GM03348 (cell line): ENCODE measurements at regions not wholly inside any gene's neighbourhood (a gene's known extent, or its start where the extent isn't known, plus 50 kb on each side); places are given as distances from the start of the nearest gene placed in this dataset.

Experiments used
- DNase-seq: peaks from one replicate; pipeline ENCODE4 v3.0.0; 2012; ENCODE audit warnings: low spot score

GRCh38 chr1:188423073-188423472 is 1594.3 kb downstream of the PLA2G4A start:
- no peak for DNase-seq

- no peak for DNase-seq
Observed at GRCh38 chr1:188424176-188424575, 1595.4 kb downstream of the PLA2G4A start.

- DNase-seq, result no peak
Observed at GRCh38 chr1:188425687-188426086, 1596.9 kb downstream of the PLA2G4A start.

- DNase-seq, result no peak
Observed at GRCh38 chr1:188426561-188426960, 1597.8 kb downstream of the PLA2G4A start.

GRCh38 chr1:188427642-188428041 is 1598.9 kb downstream of the PLA2G4A start:
- no peak for DNase-seq

- no peak for DNase-seq
Observed at GRCh38 chr1:188429386-188429785, 1600.6 kb downstream of the PLA2G4A start.

GRCh38 chr1:188432427-188432826 is 1603.7 kb downstream of the PLA2G4A start:
- no peak for DNase-seq

- DNase-seq, result no peak
Observed at GRCh38 chr1:188433425-188433824, 1604.7 kb downstream of the PLA2G4A start.

- no peak for DNase-seq
Observed at GRCh38 chr1:188444526-188444925, 1615.8 kb downstream of the PLA2G4A start.

GRCh38 chr1:188462837-188463236 is 1634.1 kb downstream of the PLA2G4A start:
- DNase-seq, result no peak

GRCh38 chr1:188463919-188464318 is 1635.2 kb downstream of the PLA2G4A start:
- DNase-seq, result no peak

- no peak for DNase-seq
Observed at GRCh38 chr1:188466539-188466938, 1637.8 kb downstream of the PLA2G4A start.

GRCh38 chr1:188476606-188477005 is 1647.9 kb downstream of the PLA2G4A start:
- DNase-seq, result no peak

- DNase-seq, result no peak
Observed at GRCh38 chr1:188489336-188490112, 1660.8 kb downstream of the PLA2G4A start.

GRCh38 chr1:188496506-188496905 is 1667.8 kb downstream of the PLA2G4A start:
- DNase-seq, result no peak

GRCh38 chr1:188497020-188497419 is 1668.3 kb downstream of the PLA2G4A start:
- no peak for DNase-seq

GRCh38 chr1:188499690-188500089 is 1670.9 kb downstream of the PLA2G4A start:
- DNase-seq, result no peak

GRCh38 chr1:188514917-188515316 is 1686.2 kb downstream of the PLA2G4A start:
- no peak for DNase-seq

GRCh38 chr1:188517139-188517538 is 1688.4 kb downstream of the PLA2G4A start:
- no peak for DNase-seq

GRCh38 chr1:188551176-188551575 is 1722.4 kb downstream of the PLA2G4A start:
- no peak for DNase-seq

GRCh38 chr1:188557053-188557452 is 1728.3 kb downstream of the PLA2G4A start:
- no peak for DNase-seq

- DNase-seq, result no peak
Observed at GRCh38 chr1:188582911-188583532, 1754.3 kb downstream of the PLA2G4A start.

- DNase-seq, result no peak
Observed at GRCh38 chr1:188584119-188584518, 1755.4 kb downstream of the PLA2G4A start.

GRCh38 chr1:188590641-188591040 is 1761.9 kb downstream of the PLA2G4A start:
- DNase-seq, result no peak
